ENCODE measurements at regions not wholly inside any gene's neighbourhood (a gene's known extent, or its start where the extent isn't known, plus 50 kb on each side); places are given as distances from the start of the nearest gene placed in this dataset.

- no peak overlapping the region for H3K27ac ChIP-seq (ENCODE audit: insufficient read depth, low read length)
- H3K4me2 ChIP-seq (ENCODE audit: extremely low read depth, insufficient read depth, low read length), result no peak overlapping the region
- H3K9me3 ChIP-seq (ENCODE audit: control insufficient read depth, insufficient read depth, low read depth, low read length), result no peaks in the 10 kb centered on the region
- H3K36me3 ChIP-seq (ENCODE audit: control insufficient read depth, insufficient read depth, low read length), result no peaks in the 10 kb centered on the region
- no peak for TF ChIP-seq CTCF (conservative IDR thresholded peaks at IDR 0.05 in 1 of 2, IDR thresholded peaks at IDR 0.05 in 1 of 2; ENCODE audit: low read depth in 1 of 2, low read length in 2 of 2)
- no peak for TF ChIP-seq EZH2 (IDR thresholded peaks at IDR 0.05; ENCODE audit: low read length, missing control alignments)
- H4K20me1 ChIP-seq (ENCODE audit: control insufficient read depth, extremely low read depth, insufficient read depth, low read length), result no peaks in the 10 kb centered on the region
- no peak for DNase-seq (ENCODE audit: low read depth in 2 of 2)
- no peak overlapping the region for H3K9ac ChIP-seq (ENCODE audit: insufficient read depth, low read length)
- H3K4me3 ChIP-seq (replicated peaks in 1 of 4; ENCODE audit: control extremely low read depth in 1 of 4, insufficient read depth in 1 of 4, low read depth in 3 of 4, low read length in 4 of 4), result no peak overlapping the region
- no peak overlapping the region for H2AFZ ChIP-seq (ENCODE audit: low read length)
- no peaks in the 10 kb centered on the region for H3K79me2 ChIP-seq (ENCODE audit: control insufficient read depth, insufficient read depth, low read length)
- H3K27me3 ChIP-seq (ENCODE audit: control insufficient read depth, insufficient read depth, low read length), result no peaks in the 10 kb centered on the region
- H3K4me1 ChIP-seq (ENCODE audit: control insufficient read depth, extremely low read depth, insufficient read depth, low read length), result no peaks in the 10 kb centered on the region
These were observed 64.2 kb upstream of the ATP12A start for GRCh38 chr13:24615911-24616472.

GRCh38 chr13:24616514-24616913 is 63.7 kb upstream of the ATP12A start:
- no peaks in the 10 kb centered on the region for H3K9me3 ChIP-seq (ENCODE audit: control insufficient read depth, insufficient read depth, low read depth, low read length)
- no peak for TF ChIP-seq EZH2 (IDR thresholded peaks at IDR 0.05; ENCODE audit: low read length, missing control alignments)
- no peak for TF ChIP-seq CTCF (conservative IDR thresholded peaks at IDR 0.05 in 1 of 2, IDR thresholded peaks at IDR 0.05 in 1 of 2; ENCODE audit: low read depth in 1 of 2, low read length in 2 of 2)
- no peaks in the 10 kb centered on the region for H3K27me3 ChIP-seq (ENCODE audit: control insufficient read depth, insufficient read depth, low read length)
- H4K20me1 ChIP-seq (ENCODE audit: control insufficient read depth, extremely low read depth, insufficient read depth, low read length), result no peaks in the 10 kb centered on the region
- H3K4me3 ChIP-seq (replicated peaks in 1 of 4; ENCODE audit: control extremely low read depth in 1 of 4, insufficient read depth in 1 of 4, low read depth in 3 of 4, low read length in 4 of 4), result no peak overlapping the region
- H3K79me2 ChIP-seq (ENCODE audit: control insufficient read depth, insufficient read depth, low read length), result no peaks in the 10 kb centered on the region
- no peak overlapping the region for H3K4me2 ChIP-seq (ENCODE audit: extremely low read depth, insufficient read depth, low read length)
- no peaks in the 10 kb centered on the region for H3K4me1 ChIP-seq (ENCODE audit: control insufficient read depth, extremely low read depth, insufficient read depth, low read length)
- DNase-seq (ENCODE audit: low read depth in 2 of 2), result no peak
- no peak overlapping the region for H2AFZ ChIP-seq (ENCODE audit: low read length)
- no peaks in the 10 kb centered on the region for H3K36me3 ChIP-seq (ENCODE audit: control insufficient read depth, insufficient read depth, low read length)
- H3K27ac ChIP-seq (ENCODE audit: insufficient read depth, low read length), result no peak overlapping the region
- no peak overlapping the region for H3K9ac ChIP-seq (ENCODE audit: insufficient read depth, low read length)

DNA sequence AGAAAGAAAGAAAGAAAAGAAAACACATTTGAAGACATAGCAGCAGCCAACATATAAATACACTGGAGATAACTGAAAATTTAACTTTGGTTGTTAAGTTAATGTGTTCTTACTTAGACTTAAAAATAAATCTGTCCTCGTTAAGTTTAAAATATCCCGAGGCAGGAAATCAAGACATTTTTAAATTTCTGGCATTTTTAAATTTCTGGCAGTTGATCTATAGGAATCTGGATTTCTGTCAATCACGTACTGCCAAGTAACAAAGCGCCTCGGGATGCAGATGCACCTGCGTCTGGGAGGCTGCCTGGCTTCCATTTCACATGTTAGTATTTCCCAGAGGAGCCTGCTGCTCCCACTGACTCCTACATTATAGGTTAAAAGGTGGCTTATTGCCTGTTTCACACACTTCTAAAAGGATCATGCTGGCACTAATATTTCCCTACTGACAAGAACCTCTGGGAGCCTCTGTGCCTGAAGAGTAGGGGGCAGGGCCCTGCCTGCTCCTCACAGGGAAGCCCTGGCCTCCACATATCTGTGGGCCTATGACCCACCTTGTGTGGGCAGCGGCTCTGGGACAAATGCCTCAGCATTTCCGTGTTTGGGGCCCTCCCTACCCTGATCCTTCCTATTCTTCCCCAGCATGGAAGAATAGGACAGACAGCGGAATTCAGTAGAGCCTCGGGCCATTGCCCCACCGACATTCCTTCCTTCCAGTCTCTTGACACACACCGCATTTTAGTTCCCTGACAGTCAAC is 62.8 kb upstream of the ATP12A start:
- Histone ChIP-seq H3K27me3 (ENCODE audit: control insufficient read depth, insufficient read depth, low read length) (no peaks in the 10 kb centered on the region), H3K27ac (ENCODE audit: insufficient read depth, low read length) (no peak overlapping the region), H3K4me3 (replicated peaks in 1 of 4; ENCODE audit: control extremely low read depth in 1 of 4, insufficient read depth in 1 of 4, low read depth in 3 of 4, low read length in 4 of 4) (no peak overlapping the region), H3K4me1 (ENCODE audit: control insufficient read depth, extremely low read depth, insufficient read depth, low read length) (no peaks in the 10 kb centered on the region), H4K20me1 (ENCODE audit: control insufficient read depth, extremely low read depth, insufficient read depth, low read length) (no peaks in the 10 kb centered on the region), H3K79me2 (ENCODE audit: control insufficient read depth, insufficient read depth, low read length) (no peaks in the 10 kb centered on the region), H3K9me3 (ENCODE audit: control insufficient read depth, insufficient read depth, low read depth, low read length) (no peaks in the 10 kb centered on the region), H3K4me2 (ENCODE audit: extremely low read depth, insufficient read depth, low read length) (no peak overlapping the region), H2AFZ (ENCODE audit: low read length) (no peak overlapping the region), H3K9ac (ENCODE audit: insufficient read depth, low read length) (no peak overlapping the region), H3K36me3 (ENCODE audit: control insufficient read depth, insufficient read depth, low read length) (no peaks in the 10 kb centered on the region)
- DNase-seq (ENCODE audit: low read depth in 2 of 2), result no peak
- no peak for TF ChIP-seq EZH2 (IDR thresholded peaks at IDR 0.05; ENCODE audit: low read length, missing control alignments)
- no peak for TF ChIP-seq CTCF (conservative IDR thresholded peaks at IDR 0.05 in 1 of 2, IDR thresholded peaks at IDR 0.05 in 1 of 2; ENCODE audit: low read depth in 1 of 2, low read length in 2 of 2)
